ENCODE measurements at regions not wholly inside any gene's neighbourhood (a gene's known extent, or its start where the extent isn't known, plus 50 kb on each side); places are given as distances from the start of the nearest gene placed in this dataset.

GRCh38 chr17:77347544-77347943, 206.8 kb downstream of the SEC14L1 start:
- 96 to 98% (median 97%) methylated on average over 4 of the region's 4 CpGs for WGBS, 4 donors
- H3K27me3 ChIP-seq, result no peaks in the 10 kb centered on the region

GRCh38 chr17:77349976-77350830, 209.4 kb downstream of the SEC14L1 start:
- H3K27ac ChIP-seq, result peak overlapping the region in 8 of 12 donors; percentile 33 to 86 (median 72)
- peak; percentile 3 to 29 (median 28) for ATAC-seq
- H3K4me1 ChIP-seq, result peaks cover 6 to 56% (median 38%) of the 10 kb centered on the region in 12 donors
- peaks cover 0 to 4% (median 0%) of the 10 kb centered on the region in 12 donors for H3K9me3 ChIP-seq
- H3K27me3 ChIP-seq, result no peaks in the 10 kb centered on the region
- DNase-seq, result peak in 3 of 5 donors; percentile 30 to 55 (median 32)
- WGBS, 4 donors, result 38 to 59% (median 49%) methylated on average over 9 to 12 of the region's 12 CpGs
- TF ChIP-seq CTCF (IDR thresholded peaks at IDR 0.05) (no peak), POLR2A (IDR thresholded peaks at IDR 0.05) (no peak)
- H3K36me3 ChIP-seq, result no peaks in the 10 kb centered on the region
- intact Hi-C loops (cut with DNase I), result loop anchor here in 1 of 10 donors (5.0 kb wide), 1 partner anchor 142 kb away; no protein-coding TSS in a partner anchor
- H3K4me3 ChIP-seq, result no peak overlapping the region

More at GRCh38 chr17:77347544-77347943, 206.8 kb downstream of the SEC14L1 start:
- DNase-seq (no peak), ATAC-seq (no peak)
- intact Hi-C loops (cut with DNase I), result loop anchor here in 1 of 10 donors (5.0 kb wide), 1 partner anchor 145 kb away; no protein-coding TSS in a partner anchor
- Histone ChIP-seq H3K9me3 (peaks cover 0 to 10% (median 0%) of the 10 kb centered on the region in 12 donors), H3K4me1 (peaks cover 6 to 49% (median 27%) of the 10 kb centered on the region in 12 donors), H3K36me3 (no peaks in the 10 kb centered on the region), H3K27ac (no peak overlapping the region), H3K4me3 (no peak overlapping the region)
- no peak for TF ChIP-seq CTCF (IDR thresholded peaks at IDR 0.05)
- TF ChIP-seq POLR2A (IDR thresholded peaks at IDR 0.05), result no peak

GRCh38 chr17:77352441-77352840, 211.7 kb downstream of the SEC14L1 start:
- Histone ChIP-seq H3K27me3 (no peaks in the 10 kb centered on the region), H3K4me3 (no peak overlapping the region), H3K27ac (peak overlapping the region in 7 of 12 donors; percentile 11 to 86 (median 70)), H3K4me1 (peaks cover 6 to 54% (median 37%) of the 10 kb centered on the region in 12 donors), H3K36me3 (no peaks in the 10 kb centered on the region), H3K9me3 (no peaks in the 10 kb centered on the region)
- WGBS, 4 donors, result 90 to 98% (median 96%) methylated on average over 10 of the region's 10 CpGs
- DNase-seq, result peak in 2 of 5 donors; percentile 3 to 7
- TF ChIP-seq CTCF (IDR thresholded peaks at IDR 0.05) (no peak), POLR2A (IDR thresholded peaks at IDR 0.05) (no peak)
- ATAC-seq, result no peak
- intact Hi-C loops (cut with DNase I), result loop anchor here in 1 of 10 donors (1.0 kb wide), 1 partner anchor 20 kb away; no protein-coding TSS in a partner anchor

- H3K4me1 ChIP-seq, result peaks cover 6 to 54% (median 37%) of the 10 kb centered on the region in 12 donors
- H3K36me3 ChIP-seq, result no peaks in the 10 kb centered on the region
- WGBS, 4 donors, result 96 to 99% (median 97%) methylated on average over 6 of the region's 6 CpGs
- no peaks in the 10 kb centered on the region for H3K9me3 ChIP-seq
- peak in 2 of 5 donors; percentile 2 to 13 for DNase-seq
- H3K27ac ChIP-seq, result peak overlapping the region in 3 of 12 donors; percentile 11 to 78 (median 68)
- no peak for ATAC-seq
- H3K27me3 ChIP-seq, result no peaks in the 10 kb centered on the region
- intact Hi-C loops (cut with DNase I), result loop anchor here in 1 of 10 donors (1.0 kb wide), 1 partner anchor 19 kb away; no protein-coding TSS in a partner anchor
- TF ChIP-seq CTCF (IDR thresholded peaks at IDR 0.05), result no peak
- TF ChIP-seq POLR2A (IDR thresholded peaks at IDR 0.05), result no peak
- no peak overlapping the region for H3K4me3 ChIP-seq
Observed at GRCh38 chr17:77352996-77353395, 212.2 kb downstream of the SEC14L1 start.
